HG03135 (cell line): ENCODE measurements at regions not wholly inside any gene's neighbourhood (a gene's known extent, or its start where the extent isn't known, plus 50 kb on each side); places are given as distances from the start of the nearest gene placed in this dataset.
A peak's percentile ranks its signal among the peaks of the same experiment; 100 is the strongest.

Experiments
- ATAC-seq: cut with Tn5 transposase; IDR thresholded peaks from one replicate; pipeline ENCODE4 v1.9.1; 2021; ENCODE audit warnings: mild to moderate bottlenecking, moderate library complexity; ENCODE audit not compliant: unreplicated experiment

DNA sequence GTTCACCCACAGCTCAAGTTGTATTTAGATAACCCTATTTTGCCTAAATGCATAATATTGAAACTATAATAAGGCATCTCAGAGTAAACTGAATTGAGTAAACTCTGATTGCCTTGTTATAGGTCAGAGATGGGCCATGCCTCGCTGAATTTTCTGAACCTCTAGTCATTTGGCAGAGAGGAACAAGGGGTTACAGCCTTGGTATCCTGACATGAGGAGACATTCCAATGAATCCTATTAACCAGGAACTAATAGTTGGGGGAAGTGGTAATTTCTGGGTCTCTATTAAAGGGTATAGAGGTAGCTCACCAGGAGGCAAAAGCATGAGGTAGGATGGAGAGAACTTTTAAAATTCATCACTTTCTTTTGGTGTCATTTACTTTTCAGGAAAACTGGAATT, 227.4 kb upstream of the CHST9 start:
- ATAC-seq: no peak

DNA sequence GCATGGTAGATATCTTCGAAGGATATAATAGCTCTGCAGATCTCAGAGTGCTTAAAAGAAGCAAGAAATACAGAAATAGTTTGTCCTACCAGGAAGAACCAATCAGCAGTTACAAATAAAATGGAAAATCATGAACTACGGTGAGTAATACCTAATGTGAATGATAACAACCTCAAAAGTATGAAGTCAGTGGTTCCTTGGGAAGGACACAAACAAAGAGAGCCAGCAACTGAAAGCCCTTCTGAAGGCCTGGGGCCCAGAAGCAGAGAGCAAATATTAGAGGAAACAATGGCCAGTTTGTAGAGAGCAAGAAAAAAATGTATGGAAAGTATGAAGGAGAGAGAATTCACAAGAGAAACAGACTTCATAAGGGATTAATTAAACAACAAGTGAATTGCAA, 226.8 kb upstream of the CHST9 start:
- ATAC-seq: no peak

DNA sequence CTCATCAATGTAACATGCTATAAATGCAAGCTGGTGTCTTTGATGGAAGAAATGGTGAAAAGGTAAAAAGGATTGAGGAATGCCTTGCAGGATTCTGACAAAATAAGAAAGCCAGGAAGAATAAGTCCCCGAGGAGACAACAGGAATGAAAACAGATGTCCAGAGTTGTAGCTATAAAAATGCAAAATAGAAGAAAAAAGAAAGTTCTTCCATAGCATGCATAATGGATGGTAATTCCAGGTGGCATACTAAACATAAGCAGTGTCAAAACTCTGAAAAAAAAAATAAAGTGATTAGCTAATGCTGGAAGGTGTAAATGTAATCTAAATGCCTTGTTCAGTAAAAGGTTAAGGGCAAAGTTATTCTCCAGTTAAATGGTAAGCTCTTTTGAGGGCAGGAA, 225.9 kb upstream of the CHST9 start:
- ATAC-seq: no peak

DNA sequence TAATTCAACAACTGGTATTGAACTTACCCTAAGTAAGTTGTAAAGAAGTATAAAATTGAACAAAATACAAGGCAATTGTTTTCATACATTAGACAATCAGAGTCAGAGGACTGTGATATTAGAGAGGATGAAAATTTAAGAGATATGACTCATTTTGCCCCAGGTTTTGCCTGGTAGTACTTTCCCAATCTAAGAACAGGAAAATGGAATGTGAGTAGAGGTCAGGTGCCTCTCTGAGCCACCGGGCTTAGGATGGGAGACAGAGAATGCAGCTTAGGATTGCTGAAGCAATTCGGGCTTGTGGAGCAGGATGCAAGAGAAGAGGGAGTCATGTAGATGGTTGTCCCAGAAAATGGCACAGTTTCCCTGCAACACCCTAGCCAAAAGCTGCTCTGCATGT, 219.7 kb upstream of the CHST9 start:
- no peak for ATAC-seq

DNA sequence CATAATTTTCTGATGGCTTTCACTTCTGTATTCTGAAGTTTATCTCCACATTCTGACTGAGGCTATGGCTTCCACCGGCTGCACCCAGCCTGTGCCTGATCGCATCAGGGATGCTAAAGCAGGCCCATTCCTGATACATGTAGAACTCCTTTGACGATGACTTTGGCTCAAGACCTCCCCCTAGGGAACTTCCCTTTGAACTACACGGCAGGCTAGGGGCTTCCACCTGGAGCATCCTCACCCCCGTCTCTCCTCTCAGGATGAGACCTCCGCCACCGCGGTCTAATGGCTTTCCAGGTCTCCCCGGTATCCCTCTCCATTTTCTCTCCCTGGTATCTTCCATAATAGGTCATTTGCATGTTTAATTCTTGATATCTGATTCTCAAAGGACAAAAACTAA, 214.9 kb upstream of the CHST9 start:
- no peak for ATAC-seq

DNA sequence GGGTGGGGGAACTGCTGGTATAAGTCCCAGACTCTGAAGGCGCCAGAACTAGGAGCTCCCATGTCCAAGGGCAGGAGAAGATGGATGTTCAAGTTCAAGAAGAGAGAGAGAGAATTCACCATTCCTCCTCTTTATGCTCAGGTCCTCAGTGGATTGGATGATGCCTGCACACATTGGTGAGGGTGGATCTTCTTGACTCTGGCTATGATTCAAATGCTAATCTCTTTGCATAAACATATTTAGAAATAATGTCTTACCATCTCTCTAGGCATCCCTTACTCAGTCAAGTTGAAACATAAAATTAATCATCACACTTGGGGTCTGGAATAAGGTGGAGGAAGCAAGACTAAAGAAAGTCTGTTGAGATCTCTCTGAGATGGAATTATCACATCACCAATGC, 210.6 kb upstream of the CHST9 start:
- no peak for ATAC-seq

DNA sequence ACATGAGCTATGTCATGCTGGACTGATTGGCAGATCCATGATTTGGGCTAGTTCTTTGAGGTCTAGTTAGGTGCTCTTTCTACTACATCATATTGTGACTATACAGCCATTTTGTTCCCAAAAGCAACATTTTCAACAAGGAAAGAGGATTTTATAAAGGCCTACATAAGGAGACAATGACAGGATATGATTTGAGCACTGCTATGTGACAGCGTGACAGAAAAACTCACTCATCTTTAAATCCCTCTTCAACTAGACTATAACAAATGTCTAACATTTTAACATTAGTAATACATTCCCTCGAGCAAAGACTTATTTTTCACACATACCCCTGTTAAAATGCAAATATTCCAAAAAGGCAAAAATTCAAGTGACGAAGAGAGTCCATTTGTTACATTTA, 209.6 kb upstream of the CHST9 start:
- ATAC-seq: no peak

DNA sequence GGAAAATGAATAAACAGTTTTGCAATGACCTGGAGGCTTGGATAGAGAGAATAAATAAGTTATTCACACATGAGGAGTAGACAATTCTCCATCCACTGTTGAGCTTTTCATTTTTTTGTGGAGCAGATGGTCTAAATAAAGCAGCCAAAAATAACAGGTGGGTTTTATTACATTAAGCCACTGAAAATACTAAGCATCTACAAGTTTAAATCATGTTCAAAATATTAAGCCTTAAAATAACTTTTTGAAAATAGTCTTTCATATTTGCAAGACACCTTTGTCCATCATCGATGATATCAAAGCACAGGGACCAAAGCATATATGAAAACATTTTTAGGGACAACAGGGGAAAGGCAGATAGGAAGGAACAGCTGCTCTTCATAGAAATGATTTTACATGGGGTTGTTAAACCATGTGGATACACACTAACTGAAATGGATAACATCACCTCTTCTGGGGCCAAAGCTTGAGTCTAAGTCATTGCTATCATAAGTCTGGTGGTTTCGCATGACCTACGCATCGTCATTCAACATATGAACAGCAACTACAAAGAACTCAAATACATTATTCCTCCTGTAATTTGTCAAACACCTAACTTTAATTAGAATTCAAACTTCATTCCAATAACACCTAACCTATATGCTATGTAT, 197.6 kb upstream of the CHST9 start:
- ATAC-seq: no peak

DNA sequence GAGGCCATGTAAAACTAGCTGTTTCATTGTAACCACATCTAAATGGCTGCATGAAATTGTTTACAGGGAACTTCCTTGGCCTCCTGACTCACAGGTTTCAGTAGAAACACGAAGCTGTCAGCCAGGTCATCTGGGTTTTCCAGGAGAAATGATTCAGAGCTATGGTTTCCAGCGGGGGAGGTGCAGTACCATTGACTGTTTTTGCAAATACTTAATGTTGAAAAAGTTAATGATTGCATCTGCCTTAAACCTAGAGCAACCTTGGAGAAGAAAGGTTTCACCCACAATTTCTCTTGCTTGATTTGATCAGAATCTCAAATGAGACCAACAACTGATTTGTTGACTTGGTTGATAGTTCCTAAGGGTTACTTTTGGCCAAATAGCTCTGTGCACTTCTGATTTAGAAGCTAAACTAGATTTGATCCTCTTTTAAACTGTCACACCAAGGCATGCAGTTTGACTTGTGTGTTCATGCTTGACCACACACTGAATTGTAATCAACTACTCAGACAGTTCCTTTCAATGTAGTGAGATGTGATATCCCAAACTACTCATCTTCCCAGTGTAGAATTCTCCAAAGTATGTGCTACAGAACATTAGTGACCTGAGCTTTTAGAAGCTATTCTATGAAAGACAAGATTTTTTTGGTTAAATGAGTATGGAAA, 193.5 kb upstream of the CHST9 start:
- ATAC-seq: peak; percentile 63

DNA sequence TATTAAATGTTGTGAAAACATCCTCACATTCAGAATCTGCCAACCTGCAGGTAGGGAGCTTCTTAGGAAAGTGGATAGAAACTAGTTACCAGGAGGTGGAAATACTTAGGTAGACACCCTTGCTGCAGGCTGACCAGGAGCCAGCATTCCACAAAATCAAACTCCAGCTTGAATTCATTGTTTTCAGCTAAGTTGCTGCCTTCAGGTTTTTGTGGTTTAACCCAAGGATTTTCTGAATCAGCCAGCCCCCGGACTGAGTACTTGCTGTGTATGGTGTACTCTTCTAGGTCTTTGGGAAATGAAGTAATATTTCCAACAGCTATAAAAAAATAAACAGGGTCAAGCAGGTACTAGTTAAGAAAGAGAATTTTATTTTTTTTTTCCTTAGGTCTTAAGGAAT, 192.1 kb upstream of the CHST9 start:
- ATAC-seq: no peak

DNA sequence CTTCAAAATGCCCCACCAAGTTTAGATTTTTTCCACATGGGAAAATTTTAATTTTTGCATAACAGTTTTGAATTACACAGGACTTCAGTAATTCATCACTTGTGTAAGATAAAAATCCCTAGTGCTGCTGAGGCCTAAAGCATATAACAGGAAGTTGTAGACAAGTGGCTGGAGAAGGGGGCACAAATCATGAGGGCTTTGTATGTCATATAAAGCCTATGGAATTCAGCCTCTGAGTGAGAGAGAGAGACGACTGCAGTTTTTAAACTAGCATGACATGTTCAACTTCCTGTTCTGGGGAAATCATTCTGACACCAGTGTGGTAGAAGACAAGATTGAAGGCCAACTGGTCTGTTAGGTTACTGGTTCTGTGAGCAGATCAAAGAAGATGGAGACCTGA, 187.3 kb upstream of the CHST9 start:
- no peak for ATAC-seq

DNA sequence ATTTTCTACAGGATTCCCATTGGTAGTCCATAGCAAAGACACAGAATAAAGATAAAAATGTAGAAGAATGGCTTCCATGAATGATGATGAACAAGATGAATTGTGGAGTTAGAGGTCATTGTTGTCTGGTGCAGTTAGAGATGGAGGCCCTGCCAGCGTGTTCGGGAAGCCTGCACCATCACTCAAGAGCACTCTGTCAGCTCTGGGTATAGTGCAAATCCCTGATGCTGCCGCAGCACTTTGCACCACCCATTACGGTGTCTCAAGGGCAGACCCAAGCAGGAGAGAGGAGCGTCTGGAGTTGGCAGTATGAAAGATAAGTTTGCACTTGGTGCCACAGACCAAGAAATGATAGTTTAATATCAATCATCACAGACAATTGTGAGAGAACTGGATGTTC, 181.6 kb upstream of the CHST9 start:
- no peak for ATAC-seq

DNA sequence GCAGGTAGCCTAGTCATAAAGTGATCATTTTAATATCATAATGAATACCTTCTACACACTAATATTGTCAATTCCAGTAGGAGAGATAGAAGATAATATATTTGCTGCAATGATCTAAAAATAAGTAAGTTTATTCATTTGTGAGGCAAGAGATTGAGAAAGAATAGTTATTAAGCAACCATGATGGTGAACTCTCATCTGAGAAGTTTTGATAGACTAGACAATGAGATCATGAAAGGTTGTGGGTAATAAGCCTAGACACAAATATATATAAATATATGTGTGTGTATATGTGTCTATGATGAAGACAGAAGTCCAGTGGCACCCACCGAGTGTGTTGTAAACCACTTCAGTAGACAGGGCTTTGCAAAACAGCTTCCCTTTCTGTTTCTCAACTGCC, 181.0 kb upstream of the CHST9 start:
- ATAC-seq: no peak

DNA sequence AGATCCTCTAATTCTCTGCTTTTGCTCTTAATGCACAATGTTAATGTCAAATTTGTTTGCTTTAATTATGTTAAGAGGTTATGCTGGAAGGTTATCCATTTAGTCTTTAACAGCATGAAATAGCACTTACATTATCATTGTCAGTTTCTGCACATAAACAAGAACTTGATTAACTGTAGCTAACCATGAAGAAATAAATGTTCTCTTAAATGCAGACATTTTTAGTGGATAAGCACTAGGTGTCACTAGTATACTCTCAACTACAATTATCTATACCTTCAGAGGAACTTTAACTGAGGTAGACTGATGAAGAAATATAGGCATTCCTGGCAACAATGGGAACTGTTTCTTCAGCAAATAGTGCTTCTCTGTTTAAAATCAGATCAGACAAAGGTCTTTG, 178.8 kb upstream of the CHST9 start:
- no peak for ATAC-seq

DNA sequence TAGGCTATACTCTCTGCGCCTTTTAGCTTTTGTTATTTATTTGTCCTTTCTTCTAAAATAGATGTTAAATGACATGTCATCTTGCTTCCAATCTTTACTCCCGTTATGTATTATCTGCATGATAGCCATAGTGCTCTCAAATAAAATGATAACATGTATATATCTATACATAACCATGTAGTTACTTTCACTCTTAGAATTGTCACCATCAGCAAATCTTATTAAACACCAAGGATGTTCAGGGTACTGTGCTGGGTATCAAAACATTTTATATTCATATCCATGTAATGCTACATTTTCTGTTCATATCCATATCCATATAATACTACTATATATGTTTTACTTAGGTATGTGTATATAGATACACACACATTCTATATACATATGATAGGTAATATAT, 176.4 kb upstream of the CHST9 start:
- ATAC-seq: no peak

DNA sequence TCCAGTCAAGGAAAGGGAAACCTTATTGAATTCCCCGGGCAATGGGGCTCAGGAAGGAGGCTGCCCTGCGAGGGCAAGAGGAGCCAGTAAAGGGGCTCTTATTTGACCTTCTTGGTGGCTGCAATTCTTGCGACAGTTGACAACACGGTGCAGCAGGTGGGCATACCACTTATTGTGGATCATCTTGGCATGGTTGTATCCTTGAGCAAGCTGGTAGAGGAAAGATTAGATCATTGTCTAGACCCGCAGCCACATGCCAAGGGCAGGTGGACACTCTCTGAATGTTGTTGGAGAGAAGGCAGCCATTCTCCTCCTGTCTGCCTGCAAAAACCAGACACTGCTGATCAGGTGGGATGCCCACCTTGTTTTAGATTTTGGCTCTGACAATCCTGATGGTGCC, 170.2 kb upstream of the CHST9 start:
- ATAC-seq: no peak

DNA sequence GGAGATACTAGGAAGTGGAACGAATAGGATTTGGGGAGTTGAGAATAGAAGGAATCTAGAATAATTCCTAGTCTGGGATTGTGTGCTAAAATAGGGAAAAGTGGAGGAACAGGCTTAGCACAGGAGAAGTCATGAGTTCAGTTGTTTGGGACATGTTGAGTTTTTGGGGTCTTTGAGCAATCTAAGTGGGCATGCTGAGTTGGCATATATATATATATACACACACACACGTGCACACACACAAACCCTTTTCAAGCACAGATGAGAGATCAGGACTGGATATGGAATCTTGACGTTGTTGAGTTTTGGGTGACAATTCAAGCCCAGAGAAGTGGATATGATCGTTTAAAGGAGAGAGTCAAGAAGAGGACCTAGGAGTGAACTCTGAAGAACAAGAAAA, 168.2 kb upstream of the CHST9 start:
- no peak for ATAC-seq

DNA sequence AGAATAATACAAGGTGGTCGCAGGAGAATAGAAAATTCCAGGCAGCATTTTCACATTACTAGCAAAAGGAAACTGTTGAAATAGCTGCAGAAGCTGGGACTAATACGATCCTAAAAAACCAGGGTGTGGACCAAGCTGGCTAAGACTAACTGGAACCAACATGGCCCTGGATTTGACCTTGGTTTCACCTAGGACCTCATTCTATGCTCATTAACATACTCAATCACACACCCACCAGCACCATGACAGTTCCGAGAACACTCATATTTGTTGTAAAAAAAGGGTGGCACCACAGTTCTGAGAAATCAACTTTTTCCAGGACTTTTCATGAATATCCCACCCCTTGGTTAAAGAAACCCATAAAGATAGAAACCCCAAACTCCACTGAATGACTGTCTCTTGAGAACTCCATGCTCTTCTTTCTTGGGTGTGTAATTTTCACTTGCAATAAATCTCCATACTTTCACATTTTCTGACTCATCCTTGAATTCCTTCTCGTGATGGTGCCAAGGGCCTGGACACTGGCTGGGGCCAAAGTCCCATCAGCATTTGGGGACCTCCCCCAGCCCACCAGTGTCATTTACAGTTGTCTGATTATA, 164.3 kb upstream of the CHST9 start:
- ATAC-seq: no peak

DNA sequence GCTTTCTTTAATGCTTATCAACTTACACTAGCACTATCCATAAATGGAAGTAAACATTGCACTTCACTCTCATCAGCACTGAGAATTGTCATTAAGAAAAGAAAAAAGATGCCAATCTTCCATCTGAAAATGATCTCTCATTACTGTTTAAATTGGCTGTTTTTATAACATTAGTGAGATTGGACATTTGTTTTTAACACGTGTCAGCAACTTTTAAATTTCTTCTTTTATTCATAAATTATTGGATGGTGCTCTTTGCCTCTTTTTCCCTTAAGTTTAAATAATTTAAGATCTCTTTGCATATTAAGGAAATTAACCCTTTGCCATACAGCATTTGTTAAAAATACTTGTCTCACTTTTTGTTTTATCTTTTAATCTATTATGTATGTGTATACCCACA, 146.5 kb upstream of the CHST9 start:
- ATAC-seq: no peak

DNA sequence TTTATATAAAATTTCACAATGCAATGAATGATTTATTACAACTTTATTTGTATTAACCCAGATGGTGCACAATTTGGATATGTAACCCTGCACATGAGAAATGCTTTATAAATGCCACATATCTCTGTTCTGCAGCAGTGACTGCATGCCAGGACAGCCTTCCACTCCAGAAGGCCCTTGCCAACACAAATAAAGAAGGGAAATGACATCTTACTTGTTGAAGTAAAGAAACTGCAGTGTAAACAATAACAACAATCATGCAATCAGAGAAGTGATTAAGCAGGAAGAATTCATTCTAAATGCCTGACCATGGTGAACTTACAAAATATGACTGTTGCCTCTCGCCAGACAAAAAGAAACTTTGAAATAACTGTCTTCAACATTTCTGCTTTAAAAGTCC, 129.9 kb upstream of the CHST9 start:
- ATAC-seq: no peak

DNA sequence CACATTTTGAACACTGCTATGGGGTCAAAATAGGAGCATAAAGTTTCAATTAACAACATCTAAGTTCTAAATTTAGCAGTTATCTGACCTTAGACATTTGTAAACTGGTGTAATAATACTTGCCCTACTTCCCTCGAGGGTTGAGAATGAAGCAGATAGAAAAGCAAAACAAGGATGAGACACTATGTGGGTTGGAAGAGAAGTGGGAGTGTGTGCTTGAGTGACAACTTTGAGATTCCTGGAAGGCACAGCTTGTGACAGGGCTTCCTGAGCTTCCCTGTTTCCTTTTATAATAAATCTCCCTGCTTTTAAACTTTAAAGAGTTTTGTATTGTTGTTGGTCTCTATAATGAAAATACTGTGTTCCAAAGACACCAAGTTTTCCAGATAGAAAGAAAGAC, 128.6 kb upstream of the CHST9 start:
- ATAC-seq: no peak

DNA sequence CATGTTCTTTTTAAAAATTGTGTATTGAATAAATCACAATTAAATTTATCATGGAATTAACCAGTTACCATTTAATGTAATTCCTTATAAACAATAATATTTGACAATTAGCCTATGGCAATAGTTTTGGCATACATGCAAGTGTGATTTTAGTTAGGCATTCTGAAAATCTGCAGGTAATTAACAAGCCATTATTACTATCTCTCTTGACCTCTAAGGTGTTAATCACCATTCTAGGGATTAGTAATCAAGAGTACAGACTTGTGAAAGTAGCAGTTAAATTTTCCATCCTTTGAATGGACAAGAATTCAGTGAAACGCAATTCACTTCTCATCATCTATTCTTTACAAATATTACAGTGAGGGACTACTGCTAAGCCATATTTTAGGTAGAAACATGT, 127.7 kb upstream of the CHST9 start:
- ATAC-seq: no peak

DNA sequence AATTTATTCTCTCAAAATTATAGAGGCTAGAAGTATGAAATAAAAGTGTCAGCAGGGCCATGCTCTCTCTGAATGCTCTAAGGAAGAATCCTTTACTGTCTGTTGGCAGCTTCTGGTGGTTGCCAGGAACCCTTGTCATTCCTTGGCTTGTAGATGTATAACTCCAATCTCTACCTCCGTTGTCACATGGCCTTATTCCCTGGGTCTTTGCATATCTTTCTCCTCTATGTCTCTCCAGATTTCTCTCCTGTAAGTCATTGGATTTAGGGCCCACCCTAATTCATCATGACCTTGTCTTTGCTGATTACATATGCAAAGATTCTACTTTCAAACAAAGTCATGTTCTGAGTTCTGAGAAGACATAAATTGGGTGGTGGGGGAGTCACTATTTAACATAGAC, 127.0 kb upstream of the CHST9 start:
- ATAC-seq: no peak
